ENCODE measurements at regions not wholly inside any gene's neighbourhood (a gene's known extent, or its start where the extent isn't known, plus 50 kb on each side); places are given as distances from the start of the nearest gene placed in this dataset.
A peak's percentile ranks its signal among the peaks of the same experiment; 100 is the strongest.
"Not testable (repeated sequence)": the region's sequence is repeated elsewhere in the genome, so short reads cannot be mapped to it uniquely, and the experiment has no call there.

GRCh38 chr18:4755848-4756247 lies 300.7 kb upstream of the DLGAP1 start:
- in situ Hi-C loops (cut with MboI) (no loop called here), intact Hi-C loops (cut with micrococcal nuclease) (no loop called here)
- FAIRE-seq (no peak), DNase-seq (ENCODE audit: extremely low read depth in 1 of 4, low spot score in 3 of 4) (no peak), ATAC-seq (no peak)
- no peak overlapping the region for H2AFZ ChIP-seq (ENCODE audit: low read depth, low read length)
- H3K4me1 ChIP-seq (replicated peaks in 1 of 2; ENCODE audit: control insufficient read depth in 2 of 2, insufficient read depth in 2 of 2, low read length in 2 of 2), result no peaks in the 10 kb centered on the region
- WGBS (ENCODE audit: insufficient coverage, low coverage, missing lambda C conversion rate), result 1% methylated on average over 4 of the region's 4 CpGs
- BruUV-seq (replicated peaks), result no TSS peak
- ChIA-PET POLR2A (no interaction called here), CTCF (ENCODE audit: low intra/inter-chr PET ratio) (no interaction called here)
- no peaks in the 10 kb centered on the region for H3K9me1 ChIP-seq (ENCODE audit: control insufficient read depth, insufficient read depth, low read length)
- H4K20me1 ChIP-seq (replicated peaks; ENCODE audit: control insufficient read depth, insufficient read depth, low read length), result no peaks in the 10 kb centered on the region
- H3K9ac ChIP-seq (ENCODE audit: insufficient read depth in 1 of 2, low read depth in 2 of 2, low read length in 2 of 2), result no peak overlapping the region
- H3K27ac ChIP-seq (ENCODE audit: extremely low read depth, low read depth, low read length), result no peak overlapping the region
- no peak overlapping the region for H3K4me2 ChIP-seq (ENCODE audit: insufficient read depth, low read length)
- no peaks in the 10 kb centered on the region for H3K27me3 ChIP-seq (ENCODE audit: control insufficient read depth in 2 of 2, insufficient read depth in 2 of 2, low read length in 2 of 2)
- H3K36me3 ChIP-seq (ENCODE audit: control insufficient read depth, insufficient read depth, low read length), result no peaks in the 10 kb centered on the region
- no peak overlapping the region for H3K4me3 ChIP-seq
- no peaks in the 10 kb centered on the region; the same call in 1 of the 2 replicates for H3K9me3 ChIP-seq (replicated peaks; ENCODE audit: control insufficient read depth, insufficient read depth, low read depth, low read length)
- TF ChIP-seq POLR2B (IDR thresholded peaks at IDR 0.05; ENCODE audit: low read depth, partially characterized antibody) (no peak), ZFP30 (CRISPR knock-in tag; IDR thresholded peaks at IDR 0.05; ENCODE audit: borderline replicate concordance) (no peak), SREBF1 (IDR thresholded peaks at IDR 0.05; ENCODE audit: borderline replicate concordance, low read depth, low read length) (no peak), ZNF143 (CRISPR knock-in tag; IDR thresholded peaks at IDR 0.05) (no peak), ZNF512 (tag; IDR thresholded peaks at IDR 0.05) (no peak)
- H3K79me2 ChIP-seq (ENCODE audit: control insufficient read depth, insufficient read depth, low read length), result no peaks in the 10 kb centered on the region

- H3K79me2 ChIP-seq (ENCODE audit: control insufficient read depth, insufficient read depth, low read length); DNase-seq (ENCODE audit: extremely low read depth in 1 of 4, low spot score in 3 of 4); H3K36me3 ChIP-seq (ENCODE audit: control insufficient read depth, insufficient read depth, low read length); H3K27ac ChIP-seq (ENCODE audit: extremely low read depth, low read depth, low read length); H3K9me1 ChIP-seq (ENCODE audit: control insufficient read depth, insufficient read depth, low read length); H2AFZ ChIP-seq (ENCODE audit: low read depth, low read length); H3K4me2 ChIP-seq (ENCODE audit: insufficient read depth, low read length); POLR2A ChIA-PET; intact Hi-C loops (cut with micrococcal nuclease); ATAC-seq; FAIRE-seq; in situ Hi-C loops (cut with MboI); H3K4me3 ChIP-seq; H3K9ac ChIP-seq (ENCODE audit: insufficient read depth in 1 of 2, low read depth in 2 of 2, low read length in 2 of 2); H3K27me3 ChIP-seq (ENCODE audit: control insufficient read depth in 2 of 2, insufficient read depth in 2 of 2, low read length in 2 of 2); H4K20me1 ChIP-seq (replicated peaks; ENCODE audit: control insufficient read depth, insufficient read depth, low read length); H3K9me3 ChIP-seq (replicated peaks; ENCODE audit: control insufficient read depth, insufficient read depth, low read depth, low read length); BruUV-seq (replicated peaks); CTCF ChIA-PET (ENCODE audit: low intra/inter-chr PET ratio); H3K4me1 ChIP-seq (replicated peaks in 1 of 2; ENCODE audit: control insufficient read depth in 2 of 2, insufficient read depth in 2 of 2, low read length in 2 of 2): not testable (repeated sequence)
- 2% methylated on average over 6 of the region's 6 CpGs for WGBS (ENCODE audit: insufficient coverage, low coverage, missing lambda C conversion rate)
- peak; percentile 56 for TF ChIP-seq NFYB (IDR thresholded peaks at IDR 0.05; ENCODE audit: extremely low read depth, insufficient read length)
Measured at GRCh38 chr18:4753151-4753550, 298.0 kb upstream of the DLGAP1 start.
